H9 (cell line): ENCODE measurements at regions not wholly inside any gene's neighbourhood (a gene's known extent, or its start where the extent isn't known, plus 50 kb on each side); places are given as distances from the start of the nearest gene placed in this dataset.
"Not testable (repeated sequence)": the region's sequence is repeated elsewhere in the genome, so short reads cannot be mapped to it uniquely, and the experiment has no call there.

ENCODE experiments used
- DNase-seq: peaks from one replicate; pipeline ENCODE4 v3.0.0-alpha.2; 2017
- H2AFZ ChIP-seq: one replicate; pipeline ENCODE4 v1.6.1; 2013; ENCODE audit warnings: mild to moderate bottlenecking, low read length, control low read depth, moderate library complexity
- H2AK5ac ChIP-seq: 2 replicates; pipeline ENCODE4 v1.6.1; 2013; ENCODE audit warnings: low read length, control low read depth, mixed read lengths; ENCODE audit not compliant: insufficient read length
- H2BK120ac ChIP-seq: one replicate; pipeline ENCODE4 v1.6.1; 2013; ENCODE audit warnings: low read depth, mild to moderate bottlenecking, low read length, control low read depth, inconsistent platforms; ENCODE audit not compliant: poor library complexity, severe bottlenecking
- H2BK12ac ChIP-seq: 2 replicates; pipeline ENCODE4 v1.6.1; 2013; ENCODE audit warnings: low read length, control low read depth, mixed read lengths, low read depth; ENCODE audit not compliant: insufficient read length
- H2BK15ac ChIP-seq: 2 replicates; pipeline ENCODE4 v1.6.1; 2013; ENCODE audit warnings: low read depth, low read length, control low read depth
- H2BK20ac ChIP-seq: one replicate; pipeline ENCODE4 v1.6.1; 2013; ENCODE audit warnings: low read depth, mild to moderate bottlenecking, low read length, control low read depth, inconsistent platforms; ENCODE audit not compliant: poor library complexity, severe bottlenecking
- H2BK5ac ChIP-seq: 2 replicates; pipeline ENCODE4 v1.6.1; 2013; ENCODE audit warnings: low read length, control low read depth, mixed read lengths; ENCODE audit not compliant: insufficient read length
- H3K14ac ChIP-seq: 2 replicates; pipeline ENCODE4 v1.6.1; 2013; ENCODE audit warnings: low read length, control low read depth; ENCODE audit not compliant: insufficient read depth
- H3K18ac ChIP-seq: 2 replicates; pipeline ENCODE4 v1.6.1; 2013; ENCODE audit warnings: low read depth, mild to moderate bottlenecking, mixed read lengths, low read length, control low read depth; ENCODE audit not compliant: insufficient read length
- H3K23ac ChIP-seq: 2 replicates; pipeline ENCODE4 v1.6.1; 2013; ENCODE audit warnings: low read length, control low read depth, mixed read lengths, low read depth; ENCODE audit not compliant: insufficient read length
- H3K23me2 ChIP-seq: 2 replicates; pipeline ENCODE4 v1.6.1; 2013; ENCODE audit warnings: low read depth, mild to moderate bottlenecking, mixed read lengths, low read length, control low read depth; ENCODE audit not compliant: insufficient read length, poor library complexity, severe bottlenecking
- H3K27ac ChIP-seq: 2 replicates; pipeline ENCODE4 v1.5.1; 2013; ENCODE audit warnings: low read length, control low read depth, mixed read lengths, low read depth; ENCODE audit not compliant: insufficient read length
- H3K27me3 ChIP-seq: 2 replicates; pipeline ENCODE4 v1.6.1; 2013; ENCODE audit warnings: low read length, control low read depth, inconsistent platforms; ENCODE audit not compliant: insufficient read depth
- H3K4ac ChIP-seq: 2 replicates; pipeline ENCODE4 v1.6.1; 2013; ENCODE audit warnings: low read depth, mild to moderate bottlenecking, control low read depth, inconsistent platforms, low read length, moderate library complexity
- H3K4me1 ChIP-seq: 2 replicates; pipeline ENCODE4 v1.6.1; 2013; ENCODE audit warnings: low read length, control low read depth, inconsistent platforms; ENCODE audit not compliant: insufficient read depth
- H3K4me2 ChIP-seq: 2 replicates; pipeline ENCODE4 v1.6.1; 2013; ENCODE audit warnings: low read length, control low read depth, mixed read lengths; ENCODE audit not compliant: insufficient read length, insufficient read depth
- H3K56ac ChIP-seq: 2 replicates; pipeline ENCODE4 v1.6.1; 2013; ENCODE audit warnings: low read depth, mild to moderate bottlenecking, mixed read lengths, low read length, control low read depth; ENCODE audit not compliant: insufficient read length
- H3K79me1 ChIP-seq: 2 replicates; pipeline ENCODE4 v1.6.1; 2013; ENCODE audit warnings: low read depth, mild to moderate bottlenecking, moderate library complexity, low read length, control low read depth, inconsistent platforms; ENCODE audit not compliant: insufficient read depth, poor library complexity, severe bottlenecking
- H3K79me2 ChIP-seq: 2 replicates; pipeline ENCODE4 v1.6.1; 2013; ENCODE audit warnings: low read length, control low read depth, inconsistent platforms; ENCODE audit not compliant: insufficient read depth
- H3K9ac ChIP-seq: 2 replicates; pipeline ENCODE4 v1.6.1; 2013; ENCODE audit warnings: low read length, control low read depth, mixed read lengths; ENCODE audit not compliant: insufficient read length; ENCODE audit errors: extremely low read depth
- H3K9me3 ChIP-seq: one replicate; pipeline ENCODE4 v1.6.1; 2013; ENCODE audit warnings: low read depth, low read length, inconsistent platforms; ENCODE audit not compliant: control insufficient read depth
- H3T11ph ChIP-seq: one replicate; pipeline ENCODE4 v1.6.1; 2013; ENCODE audit warnings: mild to moderate bottlenecking, low read length, control low read depth, inconsistent platforms
- H4K20me1 ChIP-seq: one replicate; pipeline ENCODE4 v1.6.1; 2013; ENCODE audit not compliant: control insufficient read depth, insufficient read length, insufficient read depth
- H4K5ac ChIP-seq: 2 replicates; pipeline ENCODE4 v1.6.1; 2013; ENCODE audit warnings: low read depth, mild to moderate bottlenecking, mixed read lengths, low read length, control low read depth; ENCODE audit not compliant: insufficient read length
- H4K8ac ChIP-seq: replicated peaks from 2 replicates; pipeline ENCODE4 v1.6.1; 2013; ENCODE audit warnings: low read length, control low read depth, mixed read lengths, low read depth; ENCODE audit not compliant: insufficient read length
- H4K91ac ChIP-seq: 2 replicates; pipeline ENCODE4 v1.6.1; 2013; ENCODE audit warnings: low read depth, mild to moderate bottlenecking, moderate library complexity, mixed read lengths, low read length, control low read depth; ENCODE audit not compliant: insufficient read length
- H3K27ac Mint-ChIP-seq, 3 experiments: 2 replicates in 2 of 3; 3 replicates in 1 of 3; pipeline ENCODE4 v1.8.0; 2020 to 2021; ENCODE audit warnings: mixed read lengths in 3 of 3, mild to moderate bottlenecking in 1 of 3, moderate library complexity in 1 of 3
- H3K27me3 Mint-ChIP-seq: 2 replicates; pipeline ENCODE4 v1.8.0; 2021; ENCODE audit warnings: low read depth, mild to moderate bottlenecking, moderate library complexity, mixed read lengths
- H3K36me3 Mint-ChIP-seq, 3 experiments: 2 replicates in 2 of 3; 3 replicates in 1 of 3; pipeline ENCODE4 v1.8.0; 2020 to 2021; ENCODE audit warnings: low read depth in 3 of 3, mixed read lengths in 3 of 3; ENCODE audit not compliant: insufficient read depth in 1 of 3
- H3K4me1 Mint-ChIP-seq, 2 experiments: 2 replicates each; pipeline ENCODE4 v1.8.0; 2020; ENCODE audit warnings: mixed read lengths in 2 of 2
- H3K4me3 Mint-ChIP-seq, 2 experiments: 2 replicates in 1 of 2; 3 replicates in 1 of 2; pipeline ENCODE4 v1.8.0; 2020 to 2021; ENCODE audit warnings: mild to moderate bottlenecking in 2 of 2, mixed read lengths in 2 of 2, moderate library complexity in 1 of 2
- H3K9me3 Mint-ChIP-seq, 2 experiments: 2 replicates in 1 of 2; 3 replicates in 1 of 2; pipeline ENCODE4 v1.8.0; 2020; ENCODE audit warnings: mild to moderate bottlenecking in 2 of 2, mixed read lengths in 2 of 2, moderate library complexity in 1 of 2
- CTCF ChIP-seq: fragments of 200-600 bp; sonication (generic); conservative IDR thresholded peaks from 3 replicates; pipeline ENCODE4 v1.8.0; 2021; ENCODE audit warnings: antibody characterized with exemption, mild to moderate bottlenecking
- WGBS: extraction: QIAGEN DNeasy Blood & Tissue Kit; methylation state at CpG from one replicate; pipeline ENCODE4 v1.1.7; 2013; ENCODE audit warnings: missing lambda C conversion rate, low lambda C conversion rate, mixed read lengths; ENCODE audit not compliant: insufficient read length; ENCODE audit errors: extremely low coverage; 5-methylcytosine and 5-hydroxymethylcytosine counted together

- Histone ChIP-seq H4K5ac (no peak overlapping the region), H3K79me1 (no peaks in the 10 kb centered on the region), H2BK120ac (no peak overlapping the region), H2BK15ac (no peak overlapping the region), H3K56ac (no peak overlapping the region), H2AFZ (no peak overlapping the region), H3K4ac (no peak overlapping the region), H3K18ac (no peak overlapping the region), H4K20me1 (no peaks in the 10 kb centered on the region), H3K23ac (no peak overlapping the region), H4K91ac (no peak overlapping the region), H3K23me2 (no peaks in the 10 kb centered on the region), H3K9ac (no peak overlapping the region), H3K4me2 (no peak overlapping the region), H3K4me1 (no peaks in the 10 kb centered on the region), H3K79me2 (no peaks in the 10 kb centered on the region), H3T11ph (no peak overlapping the region), H3K27ac (no peak overlapping the region), H2BK20ac (no peak overlapping the region), H2AK5ac (no peak overlapping the region), H2BK5ac (no peak overlapping the region), H3K27me3 (no peaks in the 10 kb centered on the region), H3K9me3 (peaks cover 46% of the 10 kb centered on the region), H2BK12ac (no peak overlapping the region), H4K8ac (no peak overlapping the region), H3K14ac (no peak overlapping the region)
- peaks cover 6% of the 10 kb centered on the region for H3K27me3 Mint-ChIP-seq
- H3K9me3 Mint-ChIP-seq: peaks cover 47 to 54% of the 10 kb centered on the region in 2 experiments
- no peak for DNase-seq
- peaks cover 22 to 28% (median 27%) of the 10 kb centered on the region in 3 experiments for H3K36me3 Mint-ChIP-seq
- no CpG with 5 or more reads among the region's 2 CpGs for WGBS
- TF ChIP-seq CTCF: no peak
- peak overlapping the region in 1 of 2 experiments; percentile 2; a peak in 1 of 5 replicates for H3K4me3 Mint-ChIP-seq
- H3K4me1 Mint-ChIP-seq: no peaks in the 10 kb centered on the region
- H3K27ac Mint-ChIP-seq: no peak overlapping the region
Observed at GRCh38 chr14:105685003-105685402, 158.6 kb downstream of the TMEM121 start.

GRCh38 chr14:105685605-105686004 is 159.2 kb downstream of the TMEM121 start:
- peaks cover 22 to 32% (median 30%) of the 10 kb centered on the region in 3 experiments for H3K36me3 Mint-ChIP-seq
- not testable (repeated sequence) for H4K91ac ChIP-seq, H3K18ac ChIP-seq, H3K27ac ChIP-seq, H4K20me1 ChIP-seq, H3K23ac ChIP-seq, H2BK5ac ChIP-seq, H3K4me1 Mint-ChIP-seq, H3K27me3 Mint-ChIP-seq, H2BK12ac ChIP-seq, H3K27me3 ChIP-seq, H3K27ac Mint-ChIP-seq, H3K4me3 Mint-ChIP-seq, H2BK120ac ChIP-seq, H4K5ac ChIP-seq, H3K4ac ChIP-seq, H3K79me2 ChIP-seq, H3K14ac ChIP-seq, H3K9ac ChIP-seq, H2AFZ ChIP-seq, H3K4me1 ChIP-seq, DNase-seq, H4K8ac ChIP-seq, H2AK5ac ChIP-seq, H2BK15ac ChIP-seq, H3K23me2 ChIP-seq, H3K4me2 ChIP-seq, H3K79me1 ChIP-seq, H2BK20ac ChIP-seq, H3T11ph ChIP-seq, H3K56ac ChIP-seq
- H3K9me3 Mint-ChIP-seq: peaks cover 53 to 60% of the 10 kb centered on the region in 2 experiments
- no CpG with 5 or more reads among the region's 8 CpGs for WGBS
- peaks cover 52% of the 10 kb centered on the region for H3K9me3 ChIP-seq
